HG02763 (cell line): ENCODE measurements at regions not wholly inside any gene's neighbourhood (a gene's known extent, or its start where the extent isn't known, plus 50 kb on each side); places are given as distances from the start of the nearest gene placed in this dataset.

Experiments
- ATAC-seq: cut with Tn5 transposase; IDR thresholded peaks from one replicate; pipeline ENCODE4 v1.9.1; 2021; ENCODE audit warnings: mild to moderate bottlenecking, moderate library complexity; ENCODE audit not compliant: unreplicated experiment

DNA sequence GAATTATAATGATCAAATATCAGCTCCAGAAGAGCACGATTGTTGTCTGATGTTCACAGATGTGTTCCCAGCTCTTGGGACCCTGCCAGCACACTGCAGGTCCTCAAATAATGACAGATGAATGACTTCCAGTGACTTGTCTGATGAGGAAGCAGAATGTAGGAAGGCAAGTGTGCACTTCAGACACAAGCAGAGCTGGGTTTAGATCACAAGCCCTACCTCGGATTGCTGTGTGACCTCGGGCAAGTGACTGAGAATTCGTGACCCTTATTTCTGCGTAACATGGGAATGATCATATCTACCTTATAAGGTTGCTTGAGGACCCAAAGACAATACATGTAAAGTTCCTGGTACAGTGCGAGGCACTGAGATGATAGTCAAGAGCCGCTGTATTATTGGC, 182.2 kb downstream of the ABCC12 start:
- ATAC-seq: no peak

- no peak for ATAC-seq
Observed at GRCh38 chr16:47972246-47972985, 183.4 kb downstream of the ABCC12 start.

DNA sequence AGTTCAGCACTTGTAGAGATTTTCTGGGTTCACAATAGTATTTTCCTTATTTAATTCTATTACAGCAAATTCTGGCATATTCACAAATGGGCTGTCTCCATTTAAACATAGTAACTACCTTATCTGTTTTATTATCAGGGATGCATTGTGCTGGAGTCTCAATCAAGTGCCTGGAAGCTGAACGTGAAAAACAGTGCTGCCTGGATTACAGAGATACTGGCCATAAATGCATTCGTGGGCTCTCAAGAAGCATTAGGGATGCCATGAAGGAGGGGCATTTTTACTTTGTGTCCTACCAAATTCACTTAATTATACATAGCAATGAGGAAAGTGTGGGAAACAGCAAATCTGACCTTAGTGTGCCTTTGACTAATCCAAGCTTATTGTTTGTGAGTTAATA, 184.6 kb downstream of the ABCC12 start:
- ATAC-seq: no peak

GRCh38 chr16:47970291-47970931, 185.4 kb downstream of the ABCC12 start:
- ATAC-seq: no peak

- no peak for ATAC-seq
Observed at GRCh38 chr16:47967374-47967773, 188.4 kb downstream of the ABCC12 start.

DNA sequence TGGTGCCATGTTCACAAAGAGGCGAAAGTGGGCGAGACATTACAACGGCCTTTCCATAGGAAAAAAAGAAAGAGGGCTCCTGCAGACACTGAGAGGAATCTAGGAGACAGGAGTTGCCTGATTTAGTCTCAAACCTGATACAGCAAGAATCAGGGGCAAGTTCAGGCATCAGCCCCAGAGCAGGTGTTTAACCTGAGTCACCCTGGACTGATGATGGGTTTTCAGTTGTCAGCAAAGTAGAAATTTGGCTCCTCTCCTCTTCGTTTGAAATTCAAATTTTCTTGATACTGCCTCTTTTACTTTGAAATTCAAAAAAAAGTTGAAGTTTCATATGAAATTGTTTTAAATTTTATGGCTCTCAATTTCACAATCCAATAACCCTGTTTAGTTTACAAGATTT, 189.5 kb downstream of the ABCC12 start:
- no peak for ATAC-seq

GRCh38 chr16:47965439-47965838, 190.4 kb downstream of the ABCC12 start:
- no peak for ATAC-seq

GRCh38 chr16:47958726-47959125, 197.1 kb downstream of the ABCC12 start:
- no peak for ATAC-seq

- no peak for ATAC-seq
Observed at GRCh38 chr16:47956916-47957315, 198.9 kb downstream of the ABCC12 start.

DNA sequence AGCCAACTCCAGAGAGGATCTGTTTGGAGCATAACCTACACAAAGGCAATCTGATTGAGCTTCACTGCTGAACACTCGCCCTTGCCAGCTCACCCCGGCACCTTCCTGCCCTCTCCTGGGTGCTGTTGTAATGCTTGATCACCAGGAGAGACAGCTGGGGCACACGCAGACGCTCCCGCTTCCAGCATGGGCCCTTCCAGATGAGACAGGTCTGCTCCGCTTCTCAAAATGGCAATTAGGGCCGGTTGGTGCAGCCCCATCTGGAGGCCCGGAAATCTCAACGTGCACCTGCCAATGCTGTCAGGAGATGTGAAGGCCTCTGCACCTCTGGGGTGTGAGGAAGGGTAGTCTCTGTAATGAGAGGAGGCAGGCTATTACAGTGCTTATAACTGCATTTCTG, 206.1 kb downstream of the ABCC12 start:
- ATAC-seq: no peak

GRCh38 chr16:47949276-47949675, 206.5 kb downstream of the ABCC12 start:
- no peak for ATAC-seq

- no peak for ATAC-seq
Observed at GRCh38 chr16:47947723-47948122, 208.1 kb downstream of the ABCC12 start.

- no peak for ATAC-seq
Observed at GRCh38 chr16:47946092-47946491, 209.7 kb downstream of the ABCC12 start.

DNA sequence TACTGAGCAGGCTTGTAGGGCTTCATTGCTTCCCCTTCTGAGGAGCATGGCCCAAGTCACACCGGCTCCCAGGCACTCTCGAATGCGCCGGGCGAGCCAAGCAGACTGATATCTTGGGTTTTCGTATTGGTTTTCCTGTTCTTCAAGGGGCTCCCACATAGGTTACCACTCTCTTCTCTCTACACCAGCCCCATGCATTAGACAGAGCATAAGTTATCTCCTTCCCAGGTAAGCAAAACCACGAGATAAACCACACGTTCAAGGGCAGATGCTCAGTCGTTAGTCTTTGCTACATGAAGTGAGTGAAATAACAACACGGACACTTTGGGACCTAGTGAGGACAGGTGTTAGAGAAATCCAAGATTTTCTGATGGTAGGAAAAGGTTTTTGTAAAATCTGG, 211.2 kb downstream of the ABCC12 start:
- no peak for ATAC-seq

DNA sequence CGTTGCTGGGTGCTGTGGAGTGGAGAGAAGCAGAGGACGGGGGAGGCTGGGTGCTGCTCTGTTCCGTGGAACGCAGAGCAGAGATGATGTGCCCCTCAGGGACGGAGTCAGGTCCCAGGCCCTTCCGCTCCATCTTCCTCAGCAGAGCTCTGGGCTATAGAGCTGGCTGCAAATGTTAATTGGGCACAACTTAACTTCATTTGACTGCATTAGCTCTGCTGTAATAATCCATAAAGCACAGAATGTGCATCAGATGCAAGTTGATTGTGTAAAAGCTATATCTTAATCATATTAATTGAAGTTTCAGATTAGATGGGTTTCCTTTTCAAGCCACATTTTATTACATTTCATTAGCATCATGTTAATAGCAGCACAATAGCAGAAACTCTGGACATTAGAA, 212.6 kb downstream of the ABCC12 start:
- ATAC-seq: no peak

DNA sequence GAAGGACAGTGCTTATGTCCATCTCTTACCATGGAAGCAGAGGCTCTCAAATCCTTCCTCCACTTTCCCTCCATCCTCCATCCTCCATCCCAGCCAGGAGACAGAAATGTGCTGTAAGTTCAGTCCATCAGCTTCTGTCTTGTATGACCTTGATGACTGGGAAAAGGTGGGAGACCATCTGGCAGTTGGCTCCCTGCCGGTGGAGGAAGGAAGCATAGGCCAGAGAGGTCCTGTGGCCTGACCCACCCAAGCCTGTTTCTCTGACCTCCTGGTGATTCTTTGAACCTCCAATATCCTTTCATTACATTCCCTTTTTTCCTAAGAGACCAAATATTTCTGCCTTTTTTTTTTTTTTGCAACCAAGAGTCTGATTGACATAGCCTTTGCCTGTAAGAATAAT, 215.3 kb downstream of the ABCC12 start:
- no peak for ATAC-seq

DNA sequence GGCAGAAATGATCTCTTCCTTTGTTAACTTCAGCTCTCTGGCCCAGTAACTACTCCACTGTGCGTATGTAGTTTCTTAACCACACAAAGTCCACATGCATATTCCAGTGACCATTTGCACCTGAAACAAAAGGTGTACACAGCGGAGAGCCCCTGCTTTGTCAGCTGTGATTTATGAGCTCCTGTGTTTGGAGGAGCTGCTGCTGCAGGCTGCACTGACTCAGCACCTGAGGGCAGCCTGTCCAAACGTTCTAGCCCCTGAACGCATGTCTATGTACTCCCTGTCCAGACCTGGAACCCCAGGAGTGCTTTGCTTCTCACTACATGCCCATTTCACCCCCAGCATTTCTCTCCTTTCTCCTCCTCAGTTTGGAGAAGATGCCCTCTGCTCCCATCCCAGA, 216.1 kb downstream of the ABCC12 start:
- no peak for ATAC-seq

DNA sequence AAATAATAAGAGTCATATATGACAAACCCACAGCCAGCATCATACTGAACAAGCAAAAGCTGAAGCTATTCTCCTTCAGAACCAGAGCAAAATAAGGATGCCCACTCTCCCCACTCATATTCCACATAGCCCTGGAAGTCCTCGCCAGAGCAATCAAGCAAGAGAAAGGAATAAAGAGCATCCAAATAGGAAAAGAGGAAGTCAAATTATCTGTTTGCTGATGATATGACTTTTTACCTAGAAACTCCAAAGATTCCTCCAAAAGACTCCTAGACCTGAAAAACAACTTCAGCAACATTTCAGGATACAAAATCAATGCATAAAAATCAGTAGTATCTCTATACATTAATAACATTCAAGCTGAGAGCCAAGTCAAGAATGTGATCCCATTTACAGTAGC, 217.5 kb downstream of the ABCC12 start:
- no peak for ATAC-seq

DNA sequence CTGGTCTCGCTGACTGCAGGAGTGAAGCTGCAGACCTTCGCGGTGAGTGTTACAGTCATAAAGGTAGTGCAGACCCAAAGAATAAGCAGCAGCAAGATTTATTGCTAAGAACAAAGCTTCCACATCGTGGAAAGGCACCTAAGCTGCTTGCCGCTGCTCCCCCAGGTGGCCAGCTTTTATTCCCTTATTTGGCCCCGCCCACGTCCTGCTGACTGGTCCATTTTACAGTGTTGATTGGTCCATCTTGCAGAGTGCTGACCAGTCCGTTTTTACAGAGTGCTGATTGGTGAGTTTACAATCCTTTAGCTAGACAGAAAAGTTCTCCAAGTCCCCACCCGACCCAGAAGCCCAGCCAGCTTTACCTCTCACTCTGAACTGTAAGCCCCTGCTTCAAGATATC, 227.8 kb downstream of the ABCC12 start:
- ATAC-seq: no peak

- no peak for ATAC-seq
Observed at GRCh38 chr16:47927330-47927729, 228.5 kb downstream of the ABCC12 start.

GRCh38 chr16:47925811-47926460, 229.9 kb downstream of the ABCC12 start:
- no peak for ATAC-seq

- ATAC-seq: no peak
Observed at GRCh38 chr16:47924950-47925349, 230.8 kb downstream of the ABCC12 start.
